GM23248 (cell line): ENCODE measurements at regions not wholly inside any gene's neighbourhood (a gene's known extent, or its start where the extent isn't known, plus 50 kb on each side); places are given as distances from the start of the nearest gene placed in this dataset.

Source experiments
- EZH2 ChIP-seq: fragments of 200-600 bp; sonication (generic); IDR thresholded peaks from 2 replicates; pipeline ENCODE4 v1.6.1; 2018; ENCODE audit warnings: antibody characterized with exemption, mild to moderate bottlenecking; ENCODE audit not compliant: insufficient read depth, poor library complexity, severe bottlenecking
- EZH2phosphoT487 ChIP-seq: fragments of 200-600 bp; sonication (generic); IDR thresholded peaks from 2 replicates; pipeline ENCODE4 v1.6.1; 2018; ENCODE audit warnings: antibody characterized with exemption, moderate library complexity, mild to moderate bottlenecking, low read depth; ENCODE audit not compliant: insufficient read depth

GRCh38 chr9:110087605-110088004 is 120.4 kb downstream of the C9orf152 start:
- TF ChIP-seq EZH2, result no peak
- TF ChIP-seq EZH2phosphoT487, result no peak
